GM12892 (cell line): ENCODE measurements at regions not wholly inside any gene's neighbourhood (a gene's known extent, or its start where the extent isn't known, plus 50 kb on each side); places are given as distances from the start of the nearest gene placed in this dataset.

Experiments used
- POLR2A ChIP-seq: IDR thresholded peaks from 2 replicates; pipeline ENCODE4 v1.6.1; 2011; ENCODE audit warnings: low read depth, low read length, control low read depth
- POLR2AphosphoS5 ChIP-seq: IDR thresholded peaks from 2 replicates; pipeline ENCODE4 v1.6.1; 2011; ENCODE audit warnings: low read depth, low read length, control low read depth
- TAF1 ChIP-seq: IDR thresholded peaks from 2 replicates; pipeline ENCODE4 v1.6.1; 2011; ENCODE audit warnings: low read depth, mild to moderate bottlenecking, control low read depth, low read length, borderline replicate concordance

DNA sequence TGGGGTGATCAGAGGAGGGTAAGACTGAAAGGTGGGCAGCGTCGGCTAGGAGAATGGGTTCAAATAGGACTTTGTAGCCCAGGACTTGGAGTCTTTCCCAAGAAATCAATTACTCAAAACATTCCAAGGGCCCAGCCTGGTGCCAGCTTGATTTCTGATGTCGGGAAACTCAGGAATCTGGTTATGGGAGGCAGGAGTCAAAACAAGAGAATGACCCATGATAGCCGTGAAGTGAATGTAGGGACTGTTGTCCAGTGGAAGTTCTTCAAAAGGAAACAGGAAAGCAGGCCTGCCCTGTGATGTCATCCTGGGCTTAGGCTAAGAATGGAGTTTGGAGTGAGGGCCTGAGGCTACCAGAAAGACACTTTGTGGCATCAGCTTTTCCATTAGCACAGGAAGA is 67.4 kb upstream of the SLC14A2 start:
- TF ChIP-seq POLR2A (no peak), POLR2AphosphoS5 (no peak), TAF1 (no peak)
